ENCODE measurements at regions not wholly inside any gene's neighbourhood (a gene's known extent, or its start where the extent isn't known, plus 50 kb on each side); places are given as distances from the start of the nearest gene placed in this dataset.

GRCh38 chr3:145581694-145582093 is 579.3 kb downstream of the PLOD2 start:
- H3K4me3 ChIP-seq (ENCODE audit: low read length) = no peak overlapping the region
- no peak for DNase-seq (ENCODE audit: low read depth)
- TF ChIP-seq CTCF (conservative IDR thresholded peaks at IDR 0.05; ENCODE audit: low read length) = no peak

- H3K4me3 ChIP-seq (ENCODE audit: low read length) = no peak overlapping the region
- no peak for TF ChIP-seq CTCF (conservative IDR thresholded peaks at IDR 0.05; ENCODE audit: low read length)
- no peak for DNase-seq (ENCODE audit: low read depth)
Observed at GRCh38 chr3:145604851-145605250, 556.1 kb downstream of the PLOD2 start.

GRCh38 chr3:145620002-145620401 is 541.0 kb downstream of the PLOD2 start:
- DNase-seq (ENCODE audit: low read depth) = no peak
- no peak overlapping the region for H3K4me3 ChIP-seq (ENCODE audit: low read length)
- no peak for TF ChIP-seq CTCF (conservative IDR thresholded peaks at IDR 0.05; ENCODE audit: low read length)

GRCh38 chr3:145620486-145620885 is 540.5 kb downstream of the PLOD2 start:
- no peak for DNase-seq (ENCODE audit: low read depth)
- no peak for TF ChIP-seq CTCF (conservative IDR thresholded peaks at IDR 0.05; ENCODE audit: low read length)
- H3K4me3 ChIP-seq (ENCODE audit: low read length) = no peak overlapping the region

- DNase-seq (ENCODE audit: low read depth) = no peak
- no peak overlapping the region for H3K4me3 ChIP-seq (ENCODE audit: low read length)
- no peak for TF ChIP-seq CTCF (conservative IDR thresholded peaks at IDR 0.05; ENCODE audit: low read length)
Observed at GRCh38 chr3:145623349-145623748, 537.6 kb downstream of the PLOD2 start.

- H3K4me3 ChIP-seq (ENCODE audit: low read length) = no peak overlapping the region
- DNase-seq (ENCODE audit: low read depth) = no peak
- TF ChIP-seq CTCF (conservative IDR thresholded peaks at IDR 0.05; ENCODE audit: low read length) = no peak
Observed at GRCh38 chr3:145628211-145628610, 532.8 kb downstream of the PLOD2 start.

- TF ChIP-seq CTCF (conservative IDR thresholded peaks at IDR 0.05; ENCODE audit: low read length) = no peak
- no peak overlapping the region for H3K4me3 ChIP-seq (ENCODE audit: low read length)
- DNase-seq (ENCODE audit: low read depth) = no peak
Observed at GRCh38 chr3:145637105-145637504, 523.9 kb downstream of the PLOD2 start.
